Stimulated activated CD8-positive, alpha-beta memory T cell treated with anti-CD3 and anti-CD28 coated beads, Interleukin-12 subunit alpha, Interleukin-12 subunit beta, amount 100 ng/mL, for 4 hours (primary cell): ENCODE measurements at regions not wholly inside any gene's neighbourhood (a gene's known extent, or its start where the extent isn't known, plus 50 kb on each side); places are given as distances from the start of the nearest gene placed in this dataset.
"Not testable (repeated sequence)": the region's sequence is repeated elsewhere in the genome, so short reads cannot be mapped to it uniquely, and the experiment has no call there.

Experiments
- DNase-seq: peaks from one replicate; pipeline ENCODE4 v3.0.0-alpha.2; 2020; ENCODE audit warnings: low read depth

DNA sequence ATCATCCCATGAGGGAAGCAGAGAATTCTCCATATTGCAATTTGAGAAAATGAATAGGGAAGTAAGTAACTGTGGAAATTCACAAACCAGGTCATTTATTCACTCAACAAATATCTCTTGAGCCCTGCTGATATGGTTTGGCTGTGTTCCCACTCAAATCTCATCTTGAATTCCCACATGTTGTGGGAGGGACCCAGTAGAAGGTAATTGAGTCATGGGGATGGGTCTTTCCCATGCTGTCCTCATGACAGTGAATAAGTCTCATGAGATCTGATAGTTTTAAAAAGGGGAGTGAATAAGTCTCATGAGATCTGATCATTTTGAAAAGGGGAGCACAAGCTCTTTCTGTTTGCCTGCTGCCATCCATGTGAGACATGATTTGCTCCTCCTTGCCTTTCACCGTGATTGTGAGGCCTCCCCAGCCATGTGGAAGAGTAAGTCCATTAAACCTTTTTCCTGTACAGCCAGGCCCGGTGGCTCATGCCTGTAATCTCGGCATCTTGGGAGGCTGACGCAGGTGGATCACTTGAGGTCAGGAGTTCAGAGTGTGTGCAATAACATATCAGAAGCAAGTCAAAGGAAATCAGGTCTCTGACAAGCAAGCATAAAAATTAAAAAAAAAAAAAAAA lies 193.2 kb downstream of the NDUFA10 start:
- DNase-seq, result no peak

DNA sequence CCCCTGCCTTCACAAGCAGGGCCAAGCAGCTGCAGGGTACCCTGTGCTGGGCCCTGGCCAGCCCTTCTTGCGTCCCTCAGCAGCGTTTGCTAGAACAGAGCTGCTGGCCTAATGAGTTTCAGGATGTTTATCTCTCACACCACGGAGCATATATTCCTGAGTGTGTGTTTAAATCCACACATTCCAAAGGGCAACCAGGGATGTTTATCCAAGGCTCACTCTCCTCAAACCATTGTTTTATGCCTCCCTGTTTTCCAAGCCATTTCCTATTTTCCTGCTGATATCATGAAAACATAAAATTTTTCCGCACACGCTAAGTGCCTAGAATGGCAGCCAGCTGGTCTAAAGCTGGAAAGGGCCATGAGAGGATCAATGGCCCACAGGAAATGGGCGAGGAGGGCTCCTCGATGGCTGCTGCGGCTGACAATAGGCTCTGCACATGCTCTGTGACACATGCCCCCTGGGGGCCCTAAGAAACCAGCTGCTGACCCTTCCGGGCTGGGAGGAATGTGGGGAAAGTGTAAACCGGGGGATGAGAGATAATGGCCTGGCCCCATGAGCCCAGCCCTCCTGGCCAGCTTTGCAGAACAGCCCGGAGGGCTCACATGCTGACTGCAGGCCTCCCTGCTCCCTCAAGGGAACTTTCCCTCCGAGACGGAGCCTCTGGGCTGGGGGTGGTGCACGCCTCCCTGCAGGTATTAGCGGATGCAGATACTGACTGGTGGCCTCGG lies 194.0 kb downstream of the NDUFA10 start:
- no peak for DNase-seq

DNA sequence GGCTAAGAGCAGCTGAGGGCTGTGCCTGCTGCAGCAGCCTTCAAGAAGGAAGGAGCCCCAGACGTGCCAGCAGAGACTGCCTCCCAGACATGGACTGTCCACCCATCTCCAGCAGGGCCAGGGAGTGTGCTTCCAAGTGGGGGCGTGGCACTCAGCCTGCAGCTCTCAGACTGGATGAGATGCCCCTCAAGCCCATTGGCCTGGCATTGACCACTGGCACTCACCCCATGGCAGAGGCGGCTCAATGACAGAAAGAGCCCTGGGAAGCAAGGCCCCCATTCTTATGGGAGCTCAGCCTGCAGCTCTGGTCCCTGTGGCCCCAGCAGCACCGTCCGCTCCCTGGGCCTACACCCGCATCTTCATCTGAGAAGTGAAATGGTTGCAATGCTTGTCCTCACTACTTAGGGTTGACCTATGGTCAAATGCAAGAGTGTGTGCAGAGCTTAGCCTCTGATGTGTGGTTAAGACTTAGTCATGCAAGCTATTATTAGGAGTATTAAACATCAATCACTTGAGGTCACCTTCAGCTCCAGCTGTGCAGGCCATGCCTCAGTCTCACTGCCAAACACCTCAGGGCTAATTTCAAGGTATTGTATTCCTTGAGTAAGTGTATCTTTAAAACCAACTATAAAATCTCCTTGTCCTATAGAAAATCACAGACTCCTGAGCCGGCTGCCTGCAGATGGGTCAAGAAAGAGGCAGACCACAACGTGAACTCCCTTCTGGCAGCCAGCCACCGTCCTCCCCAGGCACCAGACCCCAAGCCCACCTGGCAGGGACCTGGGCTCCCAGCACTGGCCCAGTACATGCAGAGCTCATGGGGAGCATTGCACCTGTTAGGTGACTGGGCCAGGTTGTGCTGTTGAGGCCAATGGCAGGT lies 194.8 kb downstream of the NDUFA10 start:
- no peak for DNase-seq

DNA sequence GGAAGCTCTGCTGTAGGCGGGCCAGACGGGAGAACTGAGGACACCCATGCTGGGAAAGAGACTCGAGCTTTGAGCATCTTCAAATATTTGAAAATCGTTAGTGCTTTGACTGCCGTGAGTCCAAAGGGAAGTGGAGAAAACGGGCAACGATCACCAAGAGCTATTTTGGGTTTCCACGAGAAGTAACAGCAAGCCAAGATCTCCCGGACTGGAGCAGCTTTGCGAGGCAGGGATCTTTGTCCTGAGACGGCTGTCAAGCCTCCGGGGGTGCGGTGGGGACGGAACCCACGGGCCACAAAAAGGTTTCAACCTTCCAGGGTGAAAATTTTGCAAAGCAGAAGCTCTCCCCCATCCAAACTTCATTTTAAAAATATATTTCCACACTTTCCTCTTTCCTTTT lies 195.8 kb downstream of the NDUFA10 start:
- no peak for DNase-seq

GRCh38 chr2:239828973-239829275 lies 196.2 kb downstream of the NDUFA10 start:
- not testable (repeated sequence) for DNase-seq

DNA sequence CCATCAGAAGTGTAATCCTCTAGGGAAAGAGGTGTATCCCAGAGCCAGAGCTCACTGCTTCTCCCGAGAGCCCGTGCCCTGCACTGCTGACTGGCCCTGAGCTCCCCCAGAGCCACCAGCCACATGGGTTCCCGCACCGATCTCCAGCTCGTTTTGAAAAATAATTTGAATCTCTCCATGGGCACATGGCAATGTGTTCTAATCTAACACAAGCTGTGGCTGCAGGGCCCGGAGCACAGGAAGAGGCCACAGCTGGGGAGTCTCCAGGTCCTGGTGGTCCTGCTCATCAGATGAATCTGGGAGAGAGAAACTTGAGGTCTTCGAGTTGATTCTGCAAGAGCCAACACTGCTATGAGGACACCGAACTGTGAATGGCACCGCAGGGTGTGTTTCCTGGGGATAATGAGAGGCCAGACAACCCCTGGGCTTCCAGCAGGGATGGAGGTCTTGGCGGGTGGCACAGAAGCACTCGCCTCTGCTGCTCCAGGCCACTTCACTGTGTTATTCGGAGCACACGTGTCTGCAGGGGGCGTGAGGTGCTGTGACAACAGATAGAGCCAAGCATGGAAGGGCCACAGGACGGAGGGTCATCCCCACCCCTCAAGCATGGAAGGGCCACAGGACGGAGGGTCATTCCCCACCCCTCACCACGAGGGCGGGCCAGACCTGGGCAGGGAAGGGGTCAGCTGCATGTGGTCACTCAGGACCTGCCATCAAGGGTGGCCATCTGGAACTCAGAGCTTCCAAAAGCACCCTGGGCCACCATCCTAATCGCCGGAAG lies 196.8 kb downstream of the NDUFA10 start:
- DNase-seq, result no peak

DNA sequence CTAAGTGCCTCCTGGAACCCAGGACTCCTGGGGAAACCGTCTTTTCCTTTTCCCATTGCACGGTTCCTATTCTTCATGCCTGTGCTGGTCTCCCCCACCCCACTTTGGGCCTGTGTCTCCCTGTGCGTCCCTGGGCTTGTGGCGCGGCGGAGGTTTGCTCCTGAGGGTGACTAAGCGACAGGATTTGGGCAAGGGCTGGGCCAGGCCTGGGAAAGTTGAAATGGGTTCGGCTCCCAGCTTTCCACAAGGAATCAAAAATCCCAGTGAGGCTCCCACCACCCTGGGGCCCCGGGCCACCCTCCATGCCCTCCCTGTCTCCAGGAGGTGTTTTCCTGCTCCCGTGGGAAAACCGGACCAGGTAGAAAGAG lies 197.6 kb downstream of the NDUFA10 start:
- no peak for DNase-seq

GRCh38 chr2:239826786-239827522 lies 198.2 kb downstream of the NDUFA10 start:
- no peak for DNase-seq

DNA sequence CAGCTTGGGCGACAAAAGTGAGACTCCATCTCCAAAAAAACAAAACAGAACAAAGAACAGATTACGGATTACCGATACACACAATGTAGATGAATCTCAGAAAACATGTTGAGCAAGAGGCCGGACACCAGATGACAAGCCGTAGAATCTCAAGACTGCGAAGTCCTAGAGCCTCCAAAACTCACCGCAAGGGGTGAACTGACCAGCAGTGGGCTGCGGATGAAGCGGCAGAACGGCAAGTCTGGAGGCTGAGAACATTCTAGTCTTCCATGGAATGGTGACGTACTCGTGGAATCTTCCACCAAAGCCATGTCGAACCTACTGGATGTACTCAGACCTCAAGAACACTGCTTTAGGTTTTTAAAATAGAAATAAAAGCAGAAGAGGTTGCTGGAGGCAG lies 198.8 kb downstream of the NDUFA10 start:
- DNase-seq, result no peak

DNA sequence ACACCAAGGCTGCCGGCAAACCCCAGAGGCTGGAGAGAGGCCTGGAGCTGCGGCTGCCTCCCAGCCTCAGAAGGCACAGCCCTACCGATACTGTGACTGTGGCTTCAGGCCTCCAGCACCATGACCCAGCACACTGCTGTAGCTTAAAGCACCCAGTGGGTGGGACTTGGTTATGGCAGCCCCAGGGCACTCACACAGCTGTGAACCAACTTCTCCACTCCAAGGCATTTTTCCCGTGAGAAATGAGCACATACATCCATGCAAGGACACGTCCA lies 199.5 kb downstream of the NDUFA10 start:
- no peak for DNase-seq

DNA sequence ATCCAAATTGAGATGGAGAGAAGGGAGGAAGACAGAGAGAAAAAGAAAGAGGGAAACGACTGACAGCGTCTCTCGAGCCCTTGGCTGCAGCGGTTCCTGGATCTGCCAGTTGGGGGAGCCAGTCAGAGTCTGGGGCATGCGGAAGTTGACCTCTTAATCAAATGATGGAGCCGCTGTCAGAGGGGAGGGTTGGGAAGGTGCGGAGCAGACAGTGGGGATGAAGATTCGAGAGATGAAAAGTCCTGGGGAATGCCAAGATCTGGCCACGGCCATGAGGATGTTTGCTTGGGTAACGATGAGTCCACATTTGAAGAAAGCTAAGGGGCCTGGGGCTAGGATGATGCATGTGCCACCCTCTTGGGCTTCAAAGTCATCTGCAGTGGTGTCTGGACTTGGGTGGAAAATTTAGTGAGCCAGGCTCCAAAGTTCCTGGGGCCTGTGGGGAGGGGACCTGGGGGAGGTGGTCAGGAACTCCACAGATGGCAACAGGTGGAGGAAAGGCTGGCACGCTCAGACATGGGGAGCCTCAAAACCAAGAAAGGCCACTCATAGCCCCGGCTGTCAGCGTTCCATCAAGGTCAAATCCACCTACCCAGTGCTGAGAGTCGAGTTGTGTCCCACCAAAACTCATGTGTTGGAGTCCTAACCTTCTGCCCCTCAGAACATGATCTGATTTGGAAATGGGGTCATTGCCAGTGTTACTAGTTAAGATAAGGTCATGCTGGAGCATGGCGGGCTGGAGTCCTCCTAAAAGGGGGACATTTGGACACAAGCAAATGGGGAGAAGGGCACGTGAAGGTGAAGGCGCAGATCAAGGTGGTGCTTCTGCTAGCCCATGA lies 200.1 kb downstream of the NDUFA10 start:
- DNase-seq, result no peak

DNA sequence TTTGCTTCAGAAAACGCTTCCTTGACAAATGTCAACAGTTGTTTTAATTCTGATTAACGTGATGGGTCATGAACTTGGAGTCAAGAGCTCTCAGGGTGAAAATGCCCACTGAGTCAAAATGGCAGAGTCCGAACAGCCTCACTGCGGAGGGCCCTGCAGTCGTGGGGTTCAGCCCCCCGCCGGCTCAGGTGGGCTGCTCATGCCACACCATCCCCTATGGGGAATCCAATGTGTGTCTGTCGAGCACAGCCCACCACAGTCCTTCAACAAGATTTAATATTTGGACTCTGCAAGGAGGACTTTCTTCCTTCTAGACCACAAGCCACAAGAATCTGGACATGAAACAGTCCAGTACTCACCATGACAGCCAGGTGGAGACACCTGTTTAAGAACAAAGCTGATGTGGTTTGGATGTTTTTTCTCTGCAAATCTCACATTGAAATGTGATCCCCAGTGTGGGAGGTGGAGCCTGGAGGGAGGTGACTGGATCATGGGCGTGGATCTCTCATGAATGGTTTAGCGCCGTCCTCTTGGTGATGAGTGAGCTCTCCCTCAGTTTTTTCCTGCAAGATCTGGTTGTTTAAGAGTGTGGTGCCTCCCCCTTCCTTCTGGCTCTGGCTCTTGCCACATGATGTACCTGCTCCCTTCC lies 201.0 kb downstream of the NDUFA10 start:
- no peak for DNase-seq

GRCh38 chr2:239822146-239822831 lies 202.9 kb downstream of the NDUFA10 start:
- DNase-seq, result no peak

DNA sequence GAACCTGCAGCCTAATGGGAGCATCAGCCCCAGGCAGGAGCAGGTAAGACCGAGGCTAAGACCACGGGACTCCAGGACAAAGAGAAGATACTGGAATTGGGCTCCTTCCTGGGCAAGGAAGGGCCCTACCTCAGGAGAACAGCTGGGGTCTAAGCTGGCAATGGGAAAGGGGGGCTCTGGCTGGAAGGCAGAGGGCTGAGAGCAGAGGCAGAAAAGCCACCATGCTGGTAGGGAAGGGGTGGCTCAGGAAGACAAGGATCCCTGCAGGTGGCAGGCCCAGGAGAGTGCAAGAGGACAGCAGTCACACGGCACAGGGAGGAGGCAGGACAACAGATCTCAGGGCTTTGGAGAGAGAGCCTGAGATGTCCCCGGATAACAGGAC lies 203.5 kb downstream of the NDUFA10 start:
- no peak for DNase-seq

DNA sequence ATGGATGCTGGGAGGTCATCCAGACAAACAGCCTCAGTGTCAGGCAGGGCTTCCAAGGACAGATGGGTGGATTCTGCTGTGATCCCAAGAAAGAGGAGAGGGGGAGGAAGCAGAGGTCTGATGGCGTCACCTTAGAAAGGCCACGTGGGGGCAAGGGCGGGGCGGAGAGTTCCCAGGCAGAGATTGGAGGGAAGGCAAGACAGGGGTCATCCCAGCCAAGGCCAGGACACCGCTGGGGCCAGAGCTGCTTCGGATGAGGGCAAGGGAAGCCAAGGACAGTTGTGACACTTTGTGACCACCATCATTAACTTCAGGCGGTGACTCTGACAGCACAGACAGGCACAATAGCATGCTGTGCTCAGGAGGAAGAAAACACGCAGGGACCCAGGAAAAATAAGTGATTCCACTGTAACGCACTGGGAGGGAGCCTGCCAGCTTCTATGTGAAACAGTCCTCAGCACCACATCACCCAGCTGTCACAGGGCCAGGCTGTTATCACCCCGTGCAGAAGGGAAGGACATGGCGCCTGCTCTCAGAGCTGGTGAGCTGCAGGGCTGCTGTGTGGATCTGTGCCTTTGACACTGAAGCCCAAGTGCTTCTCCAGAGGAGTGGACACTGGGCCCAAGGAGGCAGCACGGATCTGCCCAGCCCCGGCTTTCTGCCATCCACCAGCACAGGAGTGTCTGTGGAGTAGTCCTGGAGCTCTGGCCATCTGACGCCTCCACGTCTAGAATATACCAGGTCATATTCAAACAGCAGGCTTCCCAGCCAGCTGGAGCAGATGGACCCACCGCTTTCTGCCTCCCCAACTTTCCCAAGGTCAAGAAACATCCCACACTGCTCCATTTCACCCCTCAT lies 204.1 kb downstream of the NDUFA10 start:
- DNase-seq, result no peak

DNA sequence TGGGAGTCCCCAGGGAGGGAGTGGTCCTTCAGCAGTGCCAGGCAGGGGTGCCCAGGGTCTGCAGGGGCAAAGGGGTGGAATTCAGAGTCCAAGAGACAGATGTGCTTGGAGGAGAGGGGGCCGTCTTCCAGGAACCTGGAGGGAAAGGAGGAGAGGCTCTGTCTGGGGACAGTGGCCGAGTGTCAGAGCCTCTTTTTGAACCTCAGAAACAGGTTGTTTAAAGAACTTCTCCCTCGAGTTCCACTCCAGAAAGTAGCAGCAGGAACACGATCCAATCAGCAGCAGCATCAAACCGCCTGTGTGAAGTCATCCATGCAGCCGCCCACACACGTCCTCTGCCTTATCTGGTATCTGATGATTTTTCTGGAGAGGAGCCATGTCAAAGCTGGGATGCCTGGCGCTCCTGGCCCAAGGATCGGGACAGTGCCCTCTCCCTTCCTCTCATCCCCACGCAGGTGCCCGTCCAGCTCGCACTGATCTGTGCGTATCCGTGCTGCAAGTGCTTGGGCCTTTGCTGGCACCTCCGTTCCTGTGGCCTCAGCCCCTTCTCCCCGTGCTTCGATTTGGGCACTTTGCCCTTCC lies 205.1 kb downstream of the NDUFA10 start:
- DNase-seq, result no peak

DNA sequence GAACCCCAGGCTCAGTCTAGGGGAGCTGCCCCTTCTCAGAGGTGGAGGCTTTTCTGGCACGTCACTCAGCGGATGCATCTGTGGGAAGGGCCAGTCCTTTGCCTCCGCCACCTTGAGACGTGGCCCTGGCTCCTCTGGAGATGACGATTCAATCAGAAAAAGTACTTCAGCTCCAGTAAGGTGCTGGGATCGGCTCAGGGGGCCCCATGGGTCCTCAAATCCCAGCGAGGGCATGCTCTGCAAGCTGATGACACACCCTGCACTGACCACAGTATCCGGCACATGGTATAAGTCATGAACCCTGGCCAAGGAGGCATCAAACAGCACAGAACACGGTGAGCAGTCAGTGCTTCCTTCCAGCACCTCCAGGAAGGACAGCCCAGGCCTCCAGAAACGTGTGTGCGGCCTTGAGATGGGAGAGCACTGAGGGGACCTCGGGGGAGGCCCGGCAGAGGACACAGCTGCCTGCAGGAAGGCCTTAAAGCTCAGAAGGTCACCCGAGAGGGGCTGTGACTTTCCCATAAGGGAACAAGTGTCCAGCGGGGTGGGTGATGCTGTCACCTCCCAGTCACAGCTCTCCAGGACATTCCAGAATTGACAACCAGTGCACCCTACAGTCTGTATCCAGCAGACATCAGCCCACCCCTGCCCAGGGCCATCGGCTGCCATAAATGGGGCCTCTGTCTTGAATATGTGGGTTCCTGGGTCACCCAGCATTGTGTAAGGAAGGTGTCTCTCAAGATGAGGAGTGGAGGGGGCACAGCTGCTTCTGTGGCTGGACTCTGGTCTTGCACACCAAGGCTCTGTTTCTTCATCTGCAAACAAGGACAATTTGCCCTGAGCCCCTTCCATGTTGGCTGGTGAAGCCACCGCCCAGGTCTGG lies 205.8 kb downstream of the NDUFA10 start:
- DNase-seq, result no peak
